ENCODE measurements at regions not wholly inside any gene's neighbourhood (a gene's known extent, or its start where the extent isn't known, plus 50 kb on each side); places are given as distances from the start of the nearest gene placed in this dataset.

DNA sequence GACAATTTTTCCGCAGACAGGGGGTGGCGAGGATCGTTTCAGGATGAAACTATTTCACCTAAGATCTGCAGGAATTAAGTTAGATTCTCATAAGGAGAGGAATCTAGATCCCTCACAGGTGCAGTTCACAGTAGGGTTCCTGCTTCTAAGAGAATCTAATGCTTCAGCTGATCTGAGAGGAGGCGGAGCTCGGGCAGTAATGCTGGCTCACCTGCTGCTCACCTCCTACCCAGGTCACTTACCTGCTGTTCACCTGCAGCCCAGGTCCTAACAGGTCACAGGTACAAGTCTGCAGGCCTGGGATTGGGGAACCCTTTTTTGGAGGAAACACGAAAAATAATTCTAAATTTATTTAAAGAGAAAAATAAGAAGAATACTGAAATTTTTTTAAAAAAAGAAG is 406.8 kb downstream of the MCTP2 start:
- TF ChIP-seq, protein P1, sequence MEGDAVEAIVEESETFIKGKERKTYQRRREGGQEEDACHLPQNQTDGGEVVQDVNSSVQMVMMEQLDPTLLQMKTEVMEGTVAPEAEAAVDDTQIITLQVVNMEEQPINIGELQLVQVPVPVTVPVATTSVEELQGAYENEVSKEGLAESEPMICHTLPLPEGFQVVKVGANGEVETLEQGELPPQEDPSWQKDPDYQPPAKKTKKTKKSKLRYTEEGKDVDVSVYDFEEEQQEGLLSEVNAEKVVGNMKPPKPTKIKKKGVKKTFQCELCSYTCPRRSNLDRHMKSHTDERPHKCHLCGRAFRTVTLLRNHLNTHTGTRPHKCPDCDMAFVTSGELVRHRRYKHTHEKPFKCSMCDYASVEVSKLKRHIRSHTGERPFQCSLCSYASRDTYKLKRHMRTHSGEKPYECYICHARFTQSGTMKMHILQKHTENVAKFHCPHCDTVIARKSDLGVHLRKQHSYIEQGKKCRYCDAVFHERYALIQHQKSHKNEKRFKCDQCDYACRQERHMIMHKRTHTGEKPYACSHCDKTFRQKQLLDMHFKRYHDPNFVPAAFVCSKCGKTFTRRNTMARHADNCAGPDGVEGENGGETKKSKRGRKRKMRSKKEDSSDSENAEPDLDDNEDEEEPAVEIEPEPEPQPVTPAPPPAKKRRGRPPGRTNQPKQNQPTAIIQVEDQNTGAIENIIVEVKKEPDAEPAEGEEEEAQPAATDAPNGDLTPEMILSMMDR (IDR thresholded peaks at IDR 0.05) = no peak
- TF ChIP-seq POLR2A (IDR thresholded peaks at IDR 0.05) = no peak
